Progenitor cell of endocrine pancreas (in vitro differentiated cells): ENCODE measurements at regions not wholly inside any gene's neighbourhood (a gene's known extent, or its start where the extent isn't known, plus 50 kb on each side); places are given as distances from the start of the nearest gene placed in this dataset.
A peak's percentile ranks its signal among the peaks of the same experiment; 100 is the strongest.

Experiments
- DNase-seq: peaks from one replicate; pipeline ENCODE4 v3.0.0; 2021; ENCODE audit warnings: low spot score; ENCODE audit not compliant: unreplicated experiment
- H3K27ac Mint-ChIP-seq: 2 replicates; pipeline ENCODE4 v1.8.0; 2021; ENCODE audit warnings: mild to moderate bottlenecking, moderate library complexity, mixed read lengths
- H3K27me3 Mint-ChIP-seq: 2 replicates; pipeline ENCODE4 v1.8.0; 2021; ENCODE audit warnings: mixed read lengths
- H3K36me3 Mint-ChIP-seq: 2 replicates; pipeline ENCODE4 v1.8.0; 2022; ENCODE audit warnings: mixed read lengths; ENCODE audit not compliant: insufficient read depth
- H3K4me1 Mint-ChIP-seq: 2 replicates; pipeline ENCODE4 v1.8.0; 2021; ENCODE audit warnings: low read depth, mixed read lengths
- H3K4me3 Mint-ChIP-seq: 2 replicates; pipeline ENCODE4 v1.8.0; 2021; ENCODE audit warnings: low read depth, mild to moderate bottlenecking, moderate library complexity, mixed read lengths
- H3K9me3 Mint-ChIP-seq: 2 replicates; pipeline ENCODE4 v1.8.0; 2021; ENCODE audit warnings: low read depth, mixed read lengths
- CTCF ChIP-seq: fragments of 200-600 bp; sonication (generic); IDR thresholded peaks from one replicate; pipeline ENCODE4 v1.5.0; 2021; ENCODE audit warnings: antibody characterized with exemption, mild to moderate bottlenecking; ENCODE audit not compliant: unreplicated experiment

GRCh38 chr6:147839708-147840610 is 331.5 kb downstream of the SAMD5 start:
- H3K4me1 Mint-ChIP-seq = peaks cover 28% of the 10 kb centered on the region
- H3K9me3 Mint-ChIP-seq = peaks cover 10% of the 10 kb centered on the region
- H3K27me3 Mint-ChIP-seq = no peaks in the 10 kb centered on the region
- no peak for DNase-seq
- TF ChIP-seq CTCF = no peak
- peak overlapping the region; percentile 58 for H3K27ac Mint-ChIP-seq
- H3K36me3 Mint-ChIP-seq = peaks cover 4% of the 10 kb centered on the region
- H3K4me3 Mint-ChIP-seq = no peak overlapping the region

- H3K27me3 Mint-ChIP-seq = no peaks in the 10 kb centered on the region
- H3K4me3 Mint-ChIP-seq = no peak overlapping the region
- H3K36me3 Mint-ChIP-seq = peaks cover 8% of the 10 kb centered on the region
- H3K9me3 Mint-ChIP-seq = peaks cover 16% of the 10 kb centered on the region
- DNase-seq = no peak
- TF ChIP-seq CTCF = no peak
- peaks cover 28% of the 10 kb centered on the region for H3K4me1 Mint-ChIP-seq
- peak overlapping the region; percentile 75 for H3K27ac Mint-ChIP-seq
Measured at GRCh38 chr6:147841547-147842148, 333.2 kb downstream of the SAMD5 start.

DNA sequence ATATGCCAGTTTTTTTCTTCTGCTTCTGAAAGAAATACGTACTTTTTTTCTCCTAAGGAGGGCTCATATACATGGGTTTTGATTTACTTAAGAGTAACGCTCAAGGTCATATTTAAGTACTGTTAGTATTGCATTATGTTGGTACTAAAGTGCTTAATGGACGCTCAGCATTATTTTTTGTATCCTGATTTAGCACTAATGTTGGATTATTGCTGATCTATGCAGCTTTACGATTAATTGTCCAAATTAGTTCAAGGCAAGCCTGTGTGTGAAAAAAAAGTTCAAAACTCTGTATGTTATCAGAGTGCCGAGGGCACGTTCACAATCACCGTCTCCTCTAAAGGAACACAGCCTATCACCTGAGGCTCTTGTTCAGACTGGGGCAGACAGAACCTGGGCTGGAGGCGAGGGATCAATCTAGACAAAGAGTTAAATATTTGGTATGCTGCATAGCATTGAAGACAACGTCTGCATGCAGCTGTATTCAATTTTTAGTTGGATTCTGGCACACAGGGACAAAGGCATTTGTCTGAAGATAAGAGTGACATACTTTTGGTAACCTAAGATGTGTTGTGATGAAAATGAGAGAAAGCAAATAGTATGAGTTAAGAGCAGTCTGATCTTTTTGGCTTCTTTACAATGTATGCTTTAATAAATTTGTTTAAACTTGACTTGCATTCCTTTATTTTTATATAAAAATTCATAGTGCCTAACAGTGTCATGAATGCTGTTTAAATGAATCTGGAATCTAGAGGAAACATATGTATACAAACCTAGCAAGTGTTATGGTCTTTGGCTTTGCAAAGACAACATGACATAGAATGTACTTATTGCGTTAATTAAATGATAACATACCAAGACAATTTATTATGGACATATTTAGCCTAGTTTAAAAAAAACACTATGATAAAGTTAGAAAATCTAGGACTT is 341.2 kb downstream of the SAMD5 start:
- H3K4me1 Mint-ChIP-seq = peaks cover 18% of the 10 kb centered on the region
- TF ChIP-seq CTCF = no peak
- DNase-seq = no peak
- peaks cover 7% of the 10 kb centered on the region for H3K9me3 Mint-ChIP-seq
- H3K27me3 Mint-ChIP-seq = no peaks in the 10 kb centered on the region
- peak overlapping the region; percentile 2 for H3K4me3 Mint-ChIP-seq
- peaks cover 4% of the 10 kb centered on the region for H3K36me3 Mint-ChIP-seq
- H3K27ac Mint-ChIP-seq = peak overlapping the region; percentile 9

DNA sequence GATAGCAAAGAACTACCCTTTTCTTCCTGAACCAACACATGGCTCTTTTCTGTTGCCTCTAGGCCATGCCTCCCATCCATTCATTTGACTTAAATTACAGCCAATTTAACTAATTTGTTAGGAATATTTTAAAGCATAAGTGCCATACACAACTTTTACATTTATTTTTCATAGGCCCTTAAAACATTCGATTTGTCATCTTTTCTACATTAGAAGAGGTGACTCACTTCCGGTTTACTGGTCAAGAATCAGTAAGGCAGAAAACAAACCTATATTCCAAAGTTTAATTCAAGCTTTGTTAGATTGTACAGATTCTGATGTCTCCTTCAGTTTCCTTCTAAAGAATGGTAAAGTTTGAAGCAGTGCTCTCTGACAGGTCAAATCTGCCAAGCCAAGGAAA is 344.3 kb downstream of the SAMD5 start:
- TF ChIP-seq CTCF = no peak
- H3K27me3 Mint-ChIP-seq = no peaks in the 10 kb centered on the region
- no peak for DNase-seq
- no peaks in the 10 kb centered on the region for H3K9me3 Mint-ChIP-seq
- no peak overlapping the region for H3K27ac Mint-ChIP-seq
- no peaks in the 10 kb centered on the region for H3K36me3 Mint-ChIP-seq
- H3K4me1 Mint-ChIP-seq = peaks cover 18% of the 10 kb centered on the region
- H3K4me3 Mint-ChIP-seq = no peak overlapping the region

- H3K9me3 Mint-ChIP-seq = no peaks in the 10 kb centered on the region
Measured at GRCh38 chr6:147853574-147853973, 345.1 kb downstream of the SAMD5 start.

More at GRCh38 chr6:147853574-147853973, 345.1 kb downstream of the SAMD5 start:
- TF ChIP-seq CTCF = no peak
- Mint-ChIP-seq H3K27me3 (no peaks in the 10 kb centered on the region), H3K4me3 (no peak overlapping the region), H3K27ac (no peak overlapping the region), H3K36me3 (no peaks in the 10 kb centered on the region), H3K4me1 (peaks cover 17% of the 10 kb centered on the region)
- DNase-seq = no peak
